ENCODE measurements at regions not wholly inside any gene's neighbourhood (a gene's known extent, or its start where the extent isn't known, plus 50 kb on each side); places are given as distances from the start of the nearest gene placed in this dataset.
"Not testable (repeated sequence)": the region's sequence is repeated elsewhere in the genome, so short reads cannot be mapped to it uniquely, and the experiment has no call there.

DNA sequence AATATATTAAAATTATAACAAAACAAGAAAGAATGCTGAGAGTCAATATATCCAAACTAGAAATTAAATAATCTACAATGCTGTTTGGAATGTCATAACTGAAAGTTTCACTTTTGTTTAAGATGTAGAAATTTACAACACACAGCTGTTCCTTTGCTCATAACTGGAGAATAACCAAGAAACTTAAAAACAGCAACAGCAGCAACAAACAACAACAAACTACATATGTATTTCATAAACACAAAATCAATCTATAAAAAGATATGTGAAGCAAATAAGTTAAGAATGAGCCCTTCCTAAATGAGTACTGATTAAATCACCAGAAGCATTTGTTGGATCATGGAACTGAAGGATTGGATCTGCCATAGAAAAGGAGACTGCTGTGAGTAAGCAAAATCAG lies 456.5 kb upstream of the ZNF804A start:
- DNase-seq = no peak

DNA sequence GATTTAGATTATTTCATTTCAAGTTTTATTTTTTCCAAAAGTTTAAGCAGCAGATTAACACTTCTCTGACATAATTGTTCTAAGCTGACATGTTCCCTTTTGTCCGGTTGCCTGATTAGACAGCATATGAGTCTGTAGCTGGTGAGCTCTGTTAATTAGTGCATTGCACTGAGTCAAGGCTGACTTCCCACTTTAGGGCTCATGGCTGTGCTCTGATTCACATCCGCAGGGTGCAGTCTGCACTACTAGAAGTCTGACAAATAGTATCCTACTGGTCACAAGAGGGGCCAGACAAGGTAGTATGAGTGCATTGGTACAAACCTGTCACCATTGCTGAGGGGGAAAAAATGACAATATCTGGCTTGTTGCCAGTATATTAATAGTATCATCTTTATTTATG lies 443.9 kb upstream of the ZNF804A start:
- no peak for DNase-seq

DNA sequence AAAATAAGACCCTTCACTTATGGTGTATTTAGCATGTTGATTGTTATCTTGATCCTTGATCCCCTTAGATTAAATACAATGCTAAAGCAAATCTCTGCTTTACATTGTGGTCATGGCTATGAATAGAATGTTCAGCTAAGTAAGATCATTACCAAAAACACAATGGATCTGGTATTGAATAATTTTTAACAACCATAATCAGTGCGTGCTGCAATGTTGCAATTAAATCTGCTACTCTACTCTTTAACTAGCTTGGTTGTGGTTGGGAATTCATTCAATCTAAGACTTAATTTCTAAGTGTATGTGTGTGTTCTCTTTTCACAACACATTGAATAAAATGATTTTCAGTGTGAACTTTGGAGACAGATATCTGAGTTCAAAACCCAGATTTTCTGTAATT lies 442.5 kb upstream of the ZNF804A start:
- DNase-seq = no peak

DNA sequence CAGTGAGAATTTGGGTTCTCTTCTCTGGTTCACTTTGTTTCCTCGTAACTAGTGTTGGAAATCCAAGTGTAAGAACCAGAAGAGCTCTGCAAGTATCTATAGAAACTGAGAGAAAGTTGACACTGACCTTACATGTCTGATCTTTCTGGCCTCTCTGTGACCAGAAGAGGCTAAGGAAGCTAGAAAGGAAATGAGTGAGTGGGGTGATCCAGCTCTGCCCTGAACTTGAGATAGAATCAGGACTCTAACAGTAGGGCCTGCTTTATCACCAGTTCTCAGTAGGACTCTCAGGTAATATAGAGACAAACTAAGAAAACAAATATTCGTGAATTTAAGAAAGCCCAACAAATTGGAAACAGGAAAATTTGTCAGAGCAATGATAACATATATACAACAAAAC lies 441.2 kb upstream of the ZNF804A start:
- no peak for DNase-seq

DNA sequence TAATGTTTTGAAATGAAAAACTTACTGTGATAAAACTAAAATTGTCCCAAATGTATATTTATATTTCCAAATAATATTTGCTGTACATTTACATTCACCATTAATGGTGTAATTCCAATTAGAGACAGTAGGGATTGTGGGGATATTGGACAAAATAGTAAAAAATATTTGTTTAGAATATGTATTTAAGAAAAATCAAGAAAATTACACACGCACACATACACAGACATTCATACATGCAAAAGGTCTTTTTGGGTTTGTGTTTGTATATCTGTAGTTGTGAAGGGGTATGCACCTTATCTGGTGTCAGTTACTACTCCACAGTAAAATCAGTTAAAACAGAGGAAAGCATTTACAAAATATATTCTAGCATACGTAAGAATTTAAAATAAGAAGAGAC lies 435.9 kb upstream of the ZNF804A start:
- no peak for DNase-seq

DNA sequence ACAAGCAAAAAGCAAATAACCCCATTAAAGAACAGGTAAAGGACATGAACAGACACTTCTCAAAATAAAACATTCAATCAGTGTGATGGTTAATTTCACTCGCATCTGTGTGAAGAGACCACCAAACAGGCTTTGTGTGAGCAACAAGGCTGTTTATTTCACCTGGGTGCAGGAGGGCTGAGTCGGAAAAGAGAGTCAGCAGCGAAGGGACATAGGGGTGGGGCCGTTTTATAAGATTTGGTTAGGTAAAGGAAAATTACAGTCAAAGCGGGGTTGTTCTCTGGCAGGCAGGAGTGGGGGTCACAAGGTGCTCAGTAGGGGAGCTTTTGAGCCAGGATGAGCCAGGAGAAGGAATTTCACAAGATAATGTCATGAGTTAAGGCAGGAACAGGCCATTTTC lies 429.5 kb upstream of the ZNF804A start:
- DNase-seq = not testable (repeated sequence)

DNA sequence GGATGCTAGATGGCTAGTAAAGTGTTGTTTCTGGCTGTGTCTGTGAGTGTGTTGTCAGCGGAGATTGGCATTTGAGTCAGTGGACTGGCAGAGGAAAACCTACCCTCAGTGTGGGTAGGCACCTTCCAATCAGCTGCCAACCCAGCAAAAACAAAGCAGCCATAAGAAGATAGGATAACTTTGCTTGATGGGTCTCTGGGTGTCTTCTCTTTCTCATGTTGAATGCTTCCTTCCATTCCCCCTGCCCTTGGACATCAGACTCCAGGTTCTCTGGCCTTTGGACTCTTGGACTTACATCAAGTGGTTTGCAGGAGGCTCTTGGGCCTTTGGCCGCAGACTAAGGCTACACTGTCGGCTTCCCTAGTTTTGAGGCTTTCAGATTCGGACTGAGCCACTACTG lies 429.0 kb upstream of the ZNF804A start:
- no peak for DNase-seq

DNA sequence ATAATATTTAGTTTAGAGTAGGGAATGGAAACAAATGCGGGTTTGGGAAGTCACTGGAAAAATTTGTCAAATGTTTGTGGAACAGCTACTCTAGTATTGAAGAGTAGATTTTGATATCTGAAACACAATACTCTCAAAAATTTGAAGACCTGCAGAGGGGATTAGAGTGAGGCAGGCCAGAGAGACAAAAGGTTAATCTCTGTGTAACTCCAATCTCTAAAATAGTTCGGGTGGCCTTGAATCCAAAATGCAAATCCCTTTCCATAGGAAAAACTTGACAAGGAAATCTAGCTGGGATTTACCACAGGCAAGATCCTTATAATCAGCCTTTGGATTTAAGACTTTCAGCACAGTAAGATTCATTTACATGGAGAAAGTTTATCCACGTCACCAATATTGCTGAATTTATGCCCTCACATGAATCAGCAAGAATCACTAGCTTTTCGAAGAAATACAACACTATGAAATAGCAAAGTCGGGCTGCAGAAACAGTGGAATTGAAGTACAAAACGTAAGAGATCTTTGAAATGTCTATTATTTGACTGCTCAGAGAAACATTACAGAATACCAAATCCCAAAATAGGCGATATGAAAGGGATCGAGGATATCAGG lies 423.7 kb upstream of the ZNF804A start:
- DNase-seq = no peak

DNA sequence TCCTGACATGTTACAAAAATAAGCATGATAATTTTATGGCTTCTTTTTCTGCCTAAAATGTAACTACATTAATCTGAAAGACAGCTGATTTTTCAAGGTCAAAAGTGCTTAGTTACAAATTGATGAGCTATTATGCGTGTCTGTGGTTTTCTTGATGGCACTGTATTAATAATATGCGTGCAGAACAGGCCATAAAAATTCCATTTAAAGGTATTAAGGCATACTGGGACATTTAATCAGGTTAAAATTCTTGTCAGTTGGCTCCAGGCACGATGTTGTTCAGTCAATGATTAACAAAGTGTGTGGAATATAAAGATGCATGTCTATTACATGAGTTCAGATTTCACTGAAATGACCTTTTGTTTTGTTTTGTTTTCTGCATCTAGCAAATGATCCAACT lies 420.1 kb upstream of the ZNF804A start:
- no peak for DNase-seq

DNA sequence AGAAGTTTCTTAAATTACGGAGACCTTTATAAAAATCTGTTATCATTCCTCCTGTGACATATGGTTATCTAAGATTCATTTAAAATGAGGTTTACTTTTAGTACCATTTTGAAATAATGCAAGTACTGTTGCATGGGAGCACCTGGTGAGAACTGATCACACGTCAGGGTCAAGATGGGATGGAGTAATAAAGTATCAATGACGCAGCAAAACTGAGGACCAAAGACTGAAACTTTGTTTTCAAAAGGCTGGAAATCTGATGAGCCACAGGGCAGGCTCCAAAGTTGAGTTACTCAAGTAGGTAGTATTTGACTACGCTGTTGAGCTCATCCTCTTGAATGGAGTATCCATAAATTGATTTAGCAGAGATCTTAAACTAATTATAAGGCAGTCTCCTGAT lies 411.9 kb upstream of the ZNF804A start:
- DNase-seq = no peak

DNA sequence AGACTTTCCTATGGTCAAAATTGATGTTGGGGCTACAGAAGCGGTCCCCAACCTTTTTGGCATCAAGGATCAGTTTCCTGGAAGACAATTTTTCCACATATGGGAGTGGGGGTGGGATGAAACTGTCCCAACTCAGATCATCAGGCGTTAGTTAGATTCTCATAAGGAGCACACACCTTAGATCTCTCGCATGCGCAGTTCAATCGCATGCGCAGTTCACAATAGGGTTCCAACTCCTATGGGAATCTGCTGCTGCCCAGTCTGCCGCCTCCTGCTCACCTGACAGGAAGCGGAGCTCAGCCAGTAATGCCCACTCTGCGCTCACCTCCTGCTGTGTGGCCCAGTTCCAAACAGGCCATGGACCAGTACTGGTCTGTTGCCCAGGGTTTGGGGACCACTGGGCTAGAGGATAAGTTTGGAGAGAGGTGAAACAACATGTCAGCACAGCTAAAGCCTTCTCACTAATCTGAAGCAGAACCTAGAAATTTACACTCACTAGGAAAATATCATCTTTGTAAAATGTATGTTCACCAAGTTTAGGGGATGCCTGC lies 410.8 kb upstream of the ZNF804A start:
- DNase-seq = no peak

DNA sequence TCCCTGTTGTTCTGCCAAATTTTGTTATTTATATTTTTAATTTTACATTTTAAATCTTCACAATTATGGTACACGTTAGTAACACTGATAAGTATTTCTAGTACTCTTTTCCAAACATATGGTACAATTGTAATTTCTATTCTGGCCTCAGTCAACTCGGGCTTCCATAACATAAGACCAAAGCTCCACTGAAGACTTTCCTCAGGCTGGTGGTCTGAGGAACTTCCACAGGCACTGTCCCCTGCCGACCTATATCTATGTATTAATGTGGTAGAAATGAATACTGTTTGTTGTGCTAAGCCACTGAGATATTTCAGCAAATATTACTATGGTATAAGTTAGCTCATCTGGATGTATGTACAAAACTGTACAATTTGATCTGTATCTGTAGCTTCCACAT lies 407.6 kb upstream of the ZNF804A start:
- DNase-seq = no peak

DNA sequence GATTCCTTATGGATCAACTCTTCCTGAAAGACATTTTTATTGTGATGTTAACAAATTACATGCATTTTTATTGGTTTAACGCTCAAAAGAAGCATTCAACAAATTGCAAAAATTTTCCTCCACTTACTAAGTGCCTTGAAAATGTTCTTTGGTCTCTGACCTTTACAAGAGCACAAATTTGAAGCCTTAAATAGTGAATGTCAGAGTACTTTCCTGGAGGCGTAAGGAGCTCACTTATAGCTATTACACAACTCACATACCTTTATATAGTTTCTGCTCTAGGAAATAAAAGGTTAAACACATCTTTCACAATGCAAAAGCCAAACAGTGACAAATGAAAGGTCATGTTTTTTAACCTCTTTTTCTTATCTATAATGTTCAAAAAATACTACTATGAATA lies 405.7 kb upstream of the ZNF804A start:
- DNase-seq = no peak

DNA sequence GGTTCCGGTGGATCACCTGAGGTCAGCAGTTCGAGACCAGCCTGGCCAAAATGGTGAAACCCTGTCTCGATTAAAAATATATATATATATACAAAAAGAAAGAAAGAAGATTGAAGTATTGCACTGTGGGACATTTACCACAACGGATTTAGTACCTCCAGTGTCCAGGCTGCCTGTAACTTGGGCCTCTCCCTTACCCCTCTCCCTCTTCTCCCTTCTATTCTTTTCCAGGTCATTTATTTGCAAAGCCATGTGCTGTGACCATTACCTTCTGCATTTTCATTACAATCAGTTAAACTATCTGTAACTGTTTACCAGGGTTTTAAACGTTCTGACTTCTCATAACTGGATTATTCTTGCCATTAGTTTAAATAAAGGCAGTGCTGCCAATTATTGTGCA lies 400.9 kb upstream of the ZNF804A start:
- no peak for DNase-seq

DNA sequence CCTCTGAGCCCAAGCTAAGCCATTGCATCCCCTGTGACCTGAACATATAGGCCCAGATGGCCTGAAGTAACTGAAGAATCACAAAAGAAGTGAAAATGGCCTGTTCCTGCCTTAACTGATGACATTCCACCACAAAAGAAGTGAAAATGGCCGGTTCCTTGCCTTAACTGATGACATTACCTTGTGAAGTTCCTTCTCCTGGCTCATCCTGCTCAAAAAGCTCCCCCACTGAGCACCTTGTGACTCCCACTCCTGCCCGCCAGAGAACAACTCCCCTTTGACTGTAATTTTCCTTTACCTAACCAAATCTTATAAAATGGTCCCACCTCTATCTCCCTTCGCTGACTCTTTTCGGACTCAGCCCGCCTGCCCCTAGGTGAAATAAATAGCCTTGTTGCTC lies 399.5 kb upstream of the ZNF804A start:
- DNase-seq = not testable (repeated sequence)

DNA sequence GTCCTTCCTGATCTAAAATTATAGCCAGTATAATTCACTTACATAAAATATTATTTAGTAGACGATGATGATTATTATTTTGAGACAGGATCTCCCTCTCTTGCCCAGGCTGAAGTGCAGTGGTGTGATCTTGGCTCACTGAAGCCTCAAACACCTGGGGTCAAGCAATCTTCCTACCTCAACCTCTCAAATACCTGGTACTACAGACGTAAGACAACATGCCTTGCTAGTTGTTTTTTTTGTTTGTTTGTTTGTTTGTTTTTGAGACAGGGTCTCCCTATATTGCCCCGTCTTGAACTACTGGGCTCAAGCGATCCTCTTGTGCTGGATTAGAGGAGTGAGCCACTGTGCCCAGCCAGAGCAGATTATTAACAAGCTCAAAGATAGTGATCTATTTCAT lies 399.1 kb upstream of the ZNF804A start:
- no peak for DNase-seq

DNA sequence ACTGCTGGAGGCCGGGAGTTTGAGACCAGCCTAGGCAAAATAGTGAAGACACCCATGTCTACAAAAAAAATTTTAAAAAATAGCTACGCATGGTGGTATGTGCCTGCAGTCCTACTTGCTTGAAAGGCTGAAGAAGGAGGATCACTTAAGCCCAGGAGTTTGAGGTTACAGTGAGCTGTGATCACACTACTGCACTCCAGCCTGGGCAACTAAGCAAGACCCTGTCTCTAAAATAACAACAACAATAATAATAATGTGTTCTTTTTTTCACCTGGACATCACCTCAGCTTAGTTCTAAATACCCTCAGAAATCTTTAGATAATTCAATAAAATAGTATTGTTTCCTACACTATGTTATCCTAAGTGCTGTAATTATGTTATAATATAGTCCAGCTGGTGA lies 397.1 kb upstream of the ZNF804A start:
- no peak for DNase-seq

DNA sequence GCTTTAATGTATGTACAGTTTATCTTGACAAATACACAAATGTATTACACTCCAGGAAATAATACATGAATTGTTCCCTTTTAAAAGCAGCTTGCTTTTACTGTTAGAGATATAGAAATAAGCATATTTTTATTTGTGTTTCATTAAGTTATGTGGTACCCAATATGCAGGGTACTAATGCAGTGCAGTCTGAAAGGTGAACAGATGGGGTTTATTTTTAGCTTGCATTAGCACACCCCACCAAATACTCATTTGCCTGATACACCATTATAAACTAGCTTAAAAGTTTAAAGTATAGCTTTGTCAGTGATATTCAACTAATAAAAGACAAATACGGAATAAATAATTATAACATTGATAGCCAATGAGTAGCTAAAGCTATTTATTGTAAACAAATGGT lies 394.7 kb upstream of the ZNF804A start:
- no peak for DNase-seq

DNA sequence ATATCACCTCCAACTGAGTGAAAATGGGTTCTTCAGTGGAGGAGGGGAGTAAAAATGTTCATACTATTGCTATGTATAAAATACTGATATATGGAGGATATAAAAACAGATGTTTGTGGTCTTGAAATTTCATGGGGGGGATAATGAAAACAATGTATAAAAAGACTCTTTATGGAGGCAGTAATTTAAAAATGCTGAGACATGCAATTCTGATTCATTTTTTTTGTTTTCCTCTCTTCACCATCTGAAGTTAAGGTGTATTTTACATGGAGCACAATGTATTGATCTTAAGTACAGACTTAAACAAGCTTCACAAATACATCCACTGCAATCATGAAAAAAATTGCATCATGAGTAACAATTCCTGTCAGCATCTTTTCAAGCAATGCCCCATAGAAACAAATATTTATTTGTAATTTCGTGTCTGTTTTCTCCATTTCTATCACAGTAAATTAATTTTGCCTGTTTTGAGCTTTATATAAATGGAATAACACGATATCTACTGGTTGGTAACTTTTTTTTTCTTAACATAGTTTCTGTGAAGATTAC lies 393.2 kb upstream of the ZNF804A start:
- no peak for DNase-seq

DNA sequence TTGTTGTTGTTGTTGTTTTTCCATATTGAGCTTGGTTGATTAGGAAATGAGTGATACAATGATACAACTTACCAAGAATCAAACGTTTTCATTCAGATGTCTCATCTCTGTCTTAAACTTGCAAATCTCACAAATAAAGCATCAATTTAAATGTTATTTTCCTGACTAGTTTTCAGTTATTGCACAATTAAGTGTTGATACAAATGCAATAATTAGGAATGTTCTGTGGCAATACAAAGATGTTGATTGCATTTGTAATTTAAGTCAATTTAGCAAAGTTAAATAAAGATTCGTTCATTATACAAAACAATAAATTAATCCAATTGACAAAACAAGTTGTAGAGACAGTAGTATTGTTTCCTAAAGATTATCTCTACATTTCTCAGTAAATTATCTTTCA lies 392.3 kb upstream of the ZNF804A start:
- DNase-seq = no peak

DNA sequence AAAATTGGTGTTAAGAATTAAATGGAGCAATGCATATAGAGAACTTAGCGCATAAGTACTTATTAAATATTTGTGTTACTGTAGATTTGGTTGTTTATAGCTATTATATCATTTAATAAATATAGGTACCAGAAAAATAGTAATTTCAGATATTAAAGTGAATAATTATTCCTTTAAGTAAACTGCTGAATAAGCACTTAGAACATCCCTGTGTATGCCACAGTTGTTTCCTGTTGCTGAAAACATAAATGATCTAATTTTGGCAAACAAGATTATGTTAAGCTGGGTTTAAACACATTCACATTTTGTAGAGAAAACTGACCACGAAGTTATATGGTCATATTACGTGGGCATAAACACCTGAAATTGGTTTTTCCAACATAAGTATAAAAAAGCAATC lies 388.0 kb upstream of the ZNF804A start:
- DNase-seq = no peak

DNA sequence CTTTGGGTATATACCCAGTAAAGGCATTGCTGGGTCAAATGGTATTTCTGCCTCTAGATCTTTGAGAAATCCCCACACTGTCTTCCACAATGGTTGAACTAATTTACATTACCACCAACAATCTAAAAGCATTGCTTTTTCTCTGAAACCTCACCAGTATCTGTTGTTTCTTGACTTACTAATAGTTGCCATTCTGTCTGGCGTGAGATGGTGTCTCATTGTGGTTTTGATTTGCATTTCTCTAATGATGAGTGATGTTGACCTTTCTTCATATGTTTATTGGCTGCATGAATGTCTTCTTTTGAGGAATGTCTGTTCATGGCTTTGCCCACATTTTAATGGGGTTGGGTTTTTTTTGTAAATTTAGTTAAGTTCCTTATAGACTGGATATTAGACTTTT lies 382.6 kb upstream of the ZNF804A start:
- no peak for DNase-seq

DNA sequence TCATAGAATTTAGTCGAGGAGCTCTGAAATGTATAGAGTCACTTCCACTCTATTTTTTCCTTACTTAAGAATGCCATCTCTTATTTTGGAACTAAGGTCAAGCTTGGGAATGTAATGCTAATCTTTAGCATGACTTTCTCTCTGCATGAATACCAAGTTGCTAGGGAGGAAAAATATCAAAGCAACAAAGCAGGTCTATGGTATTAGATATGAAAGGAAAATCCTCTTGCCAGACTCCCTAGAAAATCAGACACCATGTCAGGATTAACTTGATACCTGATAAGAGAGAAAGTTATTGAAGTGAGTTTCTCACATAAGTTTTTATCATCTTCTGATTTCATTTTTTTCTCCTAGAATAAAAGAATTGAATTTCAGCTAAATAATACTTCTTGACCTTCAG lies 341.7 kb upstream of the ZNF804A start:
- no peak for DNase-seq

DNA sequence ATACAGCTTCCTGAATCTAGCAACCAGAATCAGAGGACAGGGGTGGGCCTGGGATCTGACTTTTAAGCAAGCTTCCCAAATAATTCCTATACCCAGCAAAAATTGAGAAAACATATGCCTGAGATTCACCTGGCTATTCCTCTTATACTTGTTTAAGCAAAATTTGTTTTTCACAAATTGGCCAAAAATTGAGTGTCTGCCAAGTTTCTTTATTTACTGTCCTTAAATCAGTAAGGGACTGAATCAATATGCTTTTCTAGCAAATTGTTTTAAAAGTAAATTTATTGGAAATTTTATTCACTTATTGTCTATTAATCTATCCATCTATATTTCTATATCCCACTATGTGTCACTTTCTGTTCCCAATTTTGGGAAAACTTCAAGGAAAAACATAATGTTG lies 337.0 kb upstream of the ZNF804A start:
- no peak for DNase-seq

DNA sequence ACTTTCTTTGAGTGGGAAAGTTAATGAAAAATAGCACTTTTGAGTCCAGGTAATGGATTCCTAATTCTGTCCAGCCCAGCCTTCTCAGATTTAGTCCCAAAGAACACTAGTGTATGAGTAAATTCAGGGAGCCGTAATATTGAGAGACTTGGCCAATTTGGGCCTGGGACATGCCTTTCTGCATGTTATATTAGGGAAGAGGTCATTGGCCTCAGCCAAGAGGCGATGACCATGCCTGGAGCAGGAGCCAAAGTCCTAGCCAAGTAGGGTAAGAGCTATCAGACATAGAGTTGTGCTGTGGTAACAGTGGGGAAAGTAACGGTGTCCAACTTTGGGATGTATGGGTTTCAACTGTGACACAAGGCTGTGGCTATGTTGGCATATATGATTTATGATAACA lies 336.5 kb upstream of the ZNF804A start:
- no peak for DNase-seq
